K562 (cell line): ENCODE measurements at regions not wholly inside any gene's neighbourhood (a gene's known extent, or its start where the extent isn't known, plus 50 kb on each side); places are given as distances from the start of the nearest gene placed in this dataset.
A peak's percentile ranks its signal among the peaks of the same experiment; 100 is the strongest.

Experiments used
- ATAC-seq: fragments of 200-7000 bp; cut with Tn5 transposase; 3 replicates; pipeline ENCODE4 v1.9.1; 2020; ENCODE audit warnings: moderate library complexity
- BruUV-seq: library from RNA; stranded (reverse); fragments of 400-500 nt; replicated peaks from 2 replicates; lab custom pipeline; 2021; lab: Mats Ljungman, UMichigan
- CTCF ChIA-PET: fragments of 300-600 bp; formaldehyde crosslinking; extraction: SDS; loops from one replicate; lab custom pipeline; 2021; ENCODE audit warnings: low intra/inter-chr PET ratio; lab: Yijun Ruan, JAX
- POLR2A ChIA-PET: fragments of 300-600, 350-650 bp; sonication (Branson Sonifier 250); formaldehyde crosslinking; extraction: SDS; loops from one replicate; lab custom pipeline; 2021; ENCODE audit warnings: antibody characterized with exemption, inconsistent platforms; lab: Yijun Ruan, JAX
- DNase-seq, 4 experiments: peaks; one replicate each; pipeline versions ENCODE4 v3.0.0 to v3.0.0-alpha.2; 2011 to 2018; ENCODE audit warnings: low spot score in 3 of 4, mixed read lengths in 3 of 4; ENCODE audit errors: extremely low read depth in 1 of 4
- FAIRE-seq: peaks from 2 replicates; lab custom pipeline; 2011; peaks lifted over from hg19 to GRCh38; lab: Jason Lieb, UNC
- H2AFZ ChIP-seq: 2 replicates; pipeline ENCODE4 v1.6.0; 2011; ENCODE audit warnings: low read depth, low read length, control low read depth, inconsistent platforms
- H3K27ac ChIP-seq: fragments of 200-600 bp; 3 replicates; pipeline ENCODE4 v1.8.0; 2011; ENCODE audit warnings: low read depth, mild to moderate bottlenecking, control low read depth, inconsistent platforms, low read length, moderate library complexity, mixed read lengths; ENCODE audit errors: extremely low read depth
- H3K27me3 ChIP-seq, 2 experiments: fragments of 300-600 bp in 1 of 2; 2 replicates in 1 of 2; 3 replicates in 1 of 2; pipeline versions ENCODE4 v1.6.0 to v1.8.0; 2011; ENCODE audit warnings: inconsistent platforms in 2 of 2, low read length in 2 of 2, mild to moderate bottlenecking in 1 of 2, mixed read lengths in 1 of 2, moderate library complexity in 1 of 2; ENCODE audit not compliant: control insufficient read depth in 2 of 2, insufficient read depth in 2 of 2
- H3K36me3 ChIP-seq: fragments of 300-600 bp; 3 replicates; pipeline ENCODE4 v1.8.0; 2011; ENCODE audit warnings: mild to moderate bottlenecking, low read length, inconsistent platforms; ENCODE audit not compliant: control insufficient read depth, insufficient read depth
- H3K4me1 ChIP-seq, 2 experiments: fragments of 200-600 bp in 1 of 2; replicated peaks in 1 of 2; 2 replicates in 1 of 2; 3 replicates in 1 of 2; pipeline versions ENCODE4 v1.5.1 to v1.8.0; 2011; ENCODE audit warnings: inconsistent platforms in 2 of 2, low read length in 2 of 2, mild to moderate bottlenecking in 1 of 2, mixed read lengths in 1 of 2, moderate library complexity in 1 of 2; ENCODE audit not compliant: control insufficient read depth in 2 of 2, insufficient read depth in 2 of 2
- H3K4me2 ChIP-seq: 2 replicates; pipeline ENCODE4 v1.6.1; 2011; ENCODE audit warnings: low read length, control low read depth, inconsistent platforms, mixed read lengths; ENCODE audit not compliant: insufficient read depth
- H3K4me3 ChIP-seq: fragments of 200-600 bp; sonication (generic), shearing (Covaris generic); 2 replicates; pipeline ENCODE4 v1.5.1; 2016; ENCODE audit warnings: control low read depth, inconsistent platforms
- H3K79me2 ChIP-seq: fragments of 200-600 bp; 3 replicates; pipeline ENCODE4 v1.8.0; 2011; ENCODE audit warnings: low read length, inconsistent platforms; ENCODE audit not compliant: control insufficient read depth, insufficient read depth
- H3K9ac ChIP-seq, 2 experiments: 2 replicates each; pipeline versions ENCODE4 v1.6.0 to v1.6.1; 2011; ENCODE audit warnings: low read depth in 2 of 2, low read length in 2 of 2, control low read depth in 1 of 2, inconsistent platforms in 1 of 2, mild to moderate bottlenecking in 1 of 2, mixed read lengths in 1 of 2; ENCODE audit not compliant: insufficient read depth in 1 of 2
- H3K9me1 ChIP-seq: one replicate; pipeline ENCODE4 v1.6.0; 2011; ENCODE audit warnings: inconsistent platforms, mild to moderate bottlenecking, low read length, moderate library complexity; ENCODE audit not compliant: control insufficient read depth, insufficient read depth
- H3K9me3 ChIP-seq: replicated peaks from 2 replicates; pipeline ENCODE4 v1.5.1; 2011; ENCODE audit warnings: low read depth, low read length, inconsistent platforms; ENCODE audit not compliant: control insufficient read depth, insufficient read depth
- H4K20me1 ChIP-seq: replicated peaks from 2 replicates; pipeline ENCODE4 v1.6.1; 2011; ENCODE audit warnings: low read length, inconsistent platforms, mixed read lengths; ENCODE audit not compliant: control insufficient read depth, insufficient read depth
- BMI1 ChIP-seq: fragments of 150-350 bp; IDR thresholded peaks from 2 replicates; pipeline ENCODE4 v1.6.1; 2014; ENCODE audit warnings: low read length
- C11orf30 ChIP-seq: fragments of 450-650 bp; IDR thresholded peaks from 2 replicates; pipeline ENCODE4 v1.6.1; 2016; ENCODE audit warnings: low read depth, mild to moderate bottlenecking
- HMG20B ChIP-seq: fragments of 250-450 bp; sonication (Bioruptor Pico); IDR thresholded peaks from 2 replicates; pipeline ENCODE4 v1.5.0; 2021; ENCODE audit warnings: mild to moderate bottlenecking
- ILK ChIP-seq: fragments of 450-650 bp; IDR thresholded peaks from 2 replicates; pipeline ENCODE4 v1.6.1; 2016; ENCODE audit warnings: missing genetic modification characterization, low read depth, mild to moderate bottlenecking, missing compliant biosample characterization, moderate library complexity, borderline replicate concordance
- KDM4B ChIP-seq, 2 experiments: fragments of 450-650 bp in 1 of 2; sonication (generic) in 1 of 2; IDR thresholded peaks; 2 replicates each; pipeline ENCODE4 v1.6.1; 2016 to 2017; ENCODE audit warnings: borderline replicate concordance in 2 of 2, antibody characterized with exemption in 1 of 2, low read depth in 1 of 2, mild to moderate bottlenecking in 1 of 2
- KHSRP ChIP-seq: fragments of 450-650 bp; IDR thresholded peaks from 2 replicates; pipeline ENCODE4 v1.6.1; 2017
- MAFK ChIP-seq: IDR thresholded peaks from 2 replicates; pipeline ENCODE4 v1.6.1; 2011; ENCODE audit warnings: low read length, improper control_type of control experiment
- MIER1 ChIP-seq: fragments of 450-650 bp; IDR thresholded peaks from 2 replicates; pipeline ENCODE4 v1.6.1; 2016; ENCODE audit warnings: antibody characterized with exemption, mild to moderate bottlenecking, low read depth
- MTA1 ChIP-seq: fragments of 450-650 bp; IDR thresholded peaks from 2 replicates; pipeline ENCODE4 v1.6.1; 2017; ENCODE audit warnings: borderline replicate concordance
- NFE2 ChIP-seq: IDR thresholded peaks from 2 replicates; pipeline ENCODE4 v1.6.1; 2014; ENCODE audit warnings: antibody characterized with exemption, low read depth
- POLR2AphosphoS2 ChIP-seq: IDR thresholded peaks from 2 replicates; pipeline ENCODE4 v1.6.1; 2012; ENCODE audit warnings: low read length, improper control_type of control experiment
- RFX5 ChIP-seq: IDR thresholded peaks from 2 replicates; pipeline ENCODE4 v1.6.1; 2011; ENCODE audit warnings: low read depth, mild to moderate bottlenecking, improper control_type of control experiment, low read length
- SMARCB1 ChIP-seq: IDR thresholded peaks from 2 replicates; pipeline ENCODE4 v1.6.1; 2011; ENCODE audit warnings: improper control_type of control experiment, low read depth; ENCODE audit not compliant: insufficient read length
- SMARCE1 ChIP-seq: fragments of 450-650 bp; IDR thresholded peaks from 2 replicates; pipeline ENCODE4 v1.7.1; 2016; ENCODE audit warnings: mild to moderate bottlenecking
- ZC3H11A ChIP-seq: IDR thresholded peaks from 2 replicates; pipeline ENCODE4 v1.6.1; 2012; ENCODE audit warnings: low read depth, low read length, improper control_type of control experiment
- ZNF140 ChIP-seq: fragments of 250-450 bp; sonication (Bioruptor Pico); IDR thresholded peaks from 2 replicates; pipeline ENCODE4 v1.8.0; 2021; ENCODE audit warnings: moderate library complexity, mild to moderate bottlenecking, inconsistent platforms
- ZNF316 ChIP-seq: fragments of 450-650 bp; IDR thresholded peaks from 2 replicates; pipeline ENCODE4 v1.6.1; 2016
- ZNF407 ChIP-seq: fragments of 450-650 bp; IDR thresholded peaks from 2 replicates; pipeline ENCODE4 v1.6.1; 2016; ENCODE audit warnings: low read depth
- ZNF436 ChIP-seq: fragments of 250-450, 450-650 bp; sonication (Bioruptor Pico); formaldehyde crosslinking; IDR thresholded peaks from 2 replicates; pipeline ENCODE4 v1.7.0; 2020; ENCODE audit warnings: mild to moderate bottlenecking
- in situ Hi-C: fragments of 300-500 bp; cut with MboI; formaldehyde crosslinking; loops from 4 replicates; pipeline ENCODE4 v1.15.0; 2018; ENCODE audit warnings: inconsistent platforms, mixed read lengths
- intact Hi-C: fragments of 100-400 bp; cut with micrococcal nuclease; formaldehyde crosslinking; loops from 2 replicates; pipeline ENCODE4 v1.14.2; 2022

DNA sequence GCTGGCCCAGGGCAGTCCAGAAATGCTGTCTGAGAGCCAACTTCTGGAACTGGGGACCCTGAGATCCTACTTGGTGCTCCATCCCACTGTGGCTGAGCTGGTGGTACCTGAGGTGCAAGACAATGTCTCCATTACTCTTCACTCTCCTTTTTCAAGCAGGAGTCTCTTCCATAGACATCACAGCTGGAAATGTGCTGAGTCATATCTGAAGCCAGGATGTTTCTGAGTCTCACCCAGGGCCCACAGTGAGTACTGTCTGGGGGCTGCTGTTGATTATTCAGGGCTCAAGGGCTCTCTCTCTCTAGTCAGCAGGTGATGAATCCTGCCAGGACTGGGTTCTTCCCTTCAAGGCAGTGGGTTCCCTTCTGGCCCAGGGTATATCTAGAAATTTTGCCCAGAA is 145.2 kb upstream of the TAS2R1 start:
- in situ Hi-C loops (no loop called here), intact Hi-C loops (no loop called here)
- no peak overlapping the region for H3K9ac ChIP-seq
- H3K9me1 ChIP-seq = no peaks in the 10 kb centered on the region
- FAIRE-seq (no peak), ATAC-seq (0 out of 3 replicates have a peak, but pooled peaks have one; percentile 33), DNase-seq (no peak)
- no peak overlapping the region for H2AFZ ChIP-seq
- no peak overlapping the region for H3K27ac ChIP-seq
- no peaks in the 10 kb centered on the region for H3K9me3 ChIP-seq
- H3K36me3 ChIP-seq = no peaks in the 10 kb centered on the region
- H4K20me1 ChIP-seq = no peaks in the 10 kb centered on the region
- H3K79me2 ChIP-seq = no peaks in the 10 kb centered on the region
- ChIA-PET CTCF (no interaction called here), POLR2A (interaction anchor here (0.6 kb wide), 1 partner anchor 221 kb away, joined by 3 read pairs; no protein-coding TSS in a partner anchor)
- no TSS peak for BruUV-seq
- no peaks in the 10 kb centered on the region for H3K4me1 ChIP-seq
- H3K4me2 ChIP-seq = no peak overlapping the region
- H3K27me3 ChIP-seq = no peaks in the 10 kb centered on the region
- H3K4me3 ChIP-seq = no peak overlapping the region
- TF ChIP-seq ZNF436 (no peak), POLR2AphosphoS2 (no peak), RFX5 (no peak), ILK (tag) (no peak), HMG20B (CRISPR knock-in tag) (no peak), SMARCB1 (no peak), MIER1 (no peak), C11orf30 (peak; percentile 51), SMARCE1 (no peak), ZNF407 (no peak), NFE2 (peak; percentile 52), ZNF316 (peak; percentile 73), MAFK (peak; percentile 38; the same call in 1 of the 2 replicates), MTA1 (no peak), KHSRP (no peak), BMI1 (no peak), ZNF140 (CRISPR knock-in tag) (no peak), KDM4B (IDR thresholded peaks at IDR 0.05; ENCODE audit: borderline replicate concordance in 2 of 2, low read depth in 1 of 2) (no peak), ZC3H11A (no peak)
